ENCODE measurements at regions not wholly inside any gene's neighbourhood (a gene's known extent, or its start where the extent isn't known, plus 50 kb on each side); places are given as distances from the start of the nearest gene placed in this dataset.

DNA sequence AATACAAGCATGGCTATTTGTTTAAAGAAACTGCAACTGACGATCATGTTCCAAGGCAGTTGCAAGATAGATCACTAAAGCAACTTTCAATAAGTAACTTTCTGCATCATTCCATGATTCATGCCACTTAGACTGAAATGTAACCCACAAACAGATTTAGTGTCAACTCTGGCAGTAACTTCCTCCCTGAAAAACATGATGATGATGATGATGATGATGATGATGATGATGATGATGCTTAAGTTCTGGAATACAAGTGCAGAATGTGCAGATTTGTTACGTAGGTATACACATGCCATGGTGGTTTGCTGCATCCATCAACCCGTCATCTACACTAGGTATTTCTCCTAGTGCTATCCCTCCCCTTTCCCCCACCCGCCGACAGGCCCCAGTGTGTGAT lies 754.7 kb downstream of the INHBA start:
- Histone ChIP-seq H3K14ac (ENCODE audit: insufficient read depth, low read length) (no peak overlapping the region), H3K18ac (ENCODE audit: insufficient read length, low read depth, low read length) (no peak overlapping the region), H4K91ac (ENCODE audit: insufficient read length, low read depth, low read length) (no peak overlapping the region), H3K4me1 (ENCODE audit: insufficient read depth, low read length) (no peaks in the 10 kb centered on the region), H2BK15ac (ENCODE audit: low read depth, low read length) (no peak overlapping the region), H2BK20ac (ENCODE audit: low read depth, low read length, poor library complexity, severe bottlenecking) (no peak overlapping the region), H3K79me2 (ENCODE audit: insufficient read depth, low read length) (no peaks in the 10 kb centered on the region), H2AK5ac (ENCODE audit: insufficient read length, low read length) (no peak overlapping the region), H3K79me1 (ENCODE audit: insufficient read depth, low read depth, low read length, poor library complexity, severe bottlenecking) (no peaks in the 10 kb centered on the region), H4K20me1 (ENCODE audit: control insufficient read depth, insufficient read depth, insufficient read length) (no peaks in the 10 kb centered on the region), H3K27me3 (ENCODE audit: insufficient read depth, low read length) (no peaks in the 10 kb centered on the region), H3K23me2 (ENCODE audit: insufficient read length, low read depth, low read length, poor library complexity, severe bottlenecking) (no peaks in the 10 kb centered on the region), H4K5ac (ENCODE audit: insufficient read length, low read depth, low read length) (no peak overlapping the region), H2BK120ac (ENCODE audit: low read depth, low read length, poor library complexity, severe bottlenecking) (no peak overlapping the region), H3K56ac (ENCODE audit: insufficient read length, low read depth, low read length) (no peak overlapping the region), H3T11ph (ENCODE audit: low read length) (no peak overlapping the region), H3K9ac (ENCODE audit: extremely low read depth, insufficient read length, low read length) (no peak overlapping the region), H2AFZ (ENCODE audit: low read length) (no peak overlapping the region), H3K23ac (ENCODE audit: insufficient read length, low read depth, low read length) (no peak overlapping the region), H3K27ac (ENCODE audit: insufficient read length, low read depth, low read length) (no peak overlapping the region), H3K9me3 (ENCODE audit: control insufficient read depth, low read depth, low read length) (no peaks in the 10 kb centered on the region), H4K8ac (replicated peaks; ENCODE audit: insufficient read length, low read depth, low read length) (no peak overlapping the region), H2BK5ac (ENCODE audit: insufficient read length, low read length) (no peak overlapping the region), H3K4me2 (ENCODE audit: insufficient read depth, insufficient read length, low read length) (no peak overlapping the region), H2BK12ac (ENCODE audit: insufficient read length, low read depth, low read length) (no peak overlapping the region), H3K4ac (ENCODE audit: low read depth, low read length) (no peak overlapping the region)
- H3K9me3 Mint-ChIP-seq: peaks cover 51% of the 10 kb centered on the region in 2 experiments
- TF ChIP-seq, protein P1, sequence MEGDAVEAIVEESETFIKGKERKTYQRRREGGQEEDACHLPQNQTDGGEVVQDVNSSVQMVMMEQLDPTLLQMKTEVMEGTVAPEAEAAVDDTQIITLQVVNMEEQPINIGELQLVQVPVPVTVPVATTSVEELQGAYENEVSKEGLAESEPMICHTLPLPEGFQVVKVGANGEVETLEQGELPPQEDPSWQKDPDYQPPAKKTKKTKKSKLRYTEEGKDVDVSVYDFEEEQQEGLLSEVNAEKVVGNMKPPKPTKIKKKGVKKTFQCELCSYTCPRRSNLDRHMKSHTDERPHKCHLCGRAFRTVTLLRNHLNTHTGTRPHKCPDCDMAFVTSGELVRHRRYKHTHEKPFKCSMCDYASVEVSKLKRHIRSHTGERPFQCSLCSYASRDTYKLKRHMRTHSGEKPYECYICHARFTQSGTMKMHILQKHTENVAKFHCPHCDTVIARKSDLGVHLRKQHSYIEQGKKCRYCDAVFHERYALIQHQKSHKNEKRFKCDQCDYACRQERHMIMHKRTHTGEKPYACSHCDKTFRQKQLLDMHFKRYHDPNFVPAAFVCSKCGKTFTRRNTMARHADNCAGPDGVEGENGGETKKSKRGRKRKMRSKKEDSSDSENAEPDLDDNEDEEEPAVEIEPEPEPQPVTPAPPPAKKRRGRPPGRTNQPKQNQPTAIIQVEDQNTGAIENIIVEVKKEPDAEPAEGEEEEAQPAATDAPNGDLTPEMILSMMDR (conservative IDR thresholded peaks at IDR 0.05): no peak
- H3K4me1 Mint-ChIP-seq: no peaks in the 10 kb centered on the region
- H3K27ac Mint-ChIP-seq: no peak overlapping the region
- H3K4me3 Mint-ChIP-seq: no peak overlapping the region
- H3K27me3 Mint-ChIP-seq (ENCODE audit: low read depth): peaks cover 13% of the 10 kb centered on the region
- DNase-seq: no peak
- peaks cover 8 to 16% (median 12%) of the 10 kb centered on the region in 3 experiments for H3K36me3 Mint-ChIP-seq (ENCODE audit: insufficient read depth in 1 of 3, low read depth in 3 of 3)
- WGBS (ENCODE audit: extremely low coverage, insufficient read length, low lambda C conversion rate): no CpG with 5 or more reads among the region's 5 CpGs

All from H9 (cell line).